Panc1 (cell line): ENCODE measurements at regions not wholly inside any gene's neighbourhood (a gene's known extent, or its start where the extent isn't known, plus 50 kb on each side); places are given as distances from the start of the nearest gene placed in this dataset.

Experiments
- ATAC-seq: fragments of 200-7000 bp; cut with Tn5 transposase; 2 replicates; pipeline ENCODE4 v1.9.1; 2020; ENCODE audit warnings: mild to moderate bottlenecking, moderate library complexity
- BruUV-seq: library from RNA; stranded (reverse); fragments of 400-500 nt; replicated peaks from 2 replicates; lab custom pipeline; 2021; lab: Mats Ljungman, UMichigan
- CTCF ChIA-PET: fragments of 300-600 bp; sonication (Branson Sonifier 250); formaldehyde crosslinking; loops from one replicate; lab custom pipeline; 2022; ENCODE audit warnings: antibody characterized with exemption; lab: Charles Lee
- POLR2A ChIA-PET: fragments of 300-600 bp; sonication (Branson Sonifier 250); formaldehyde crosslinking; loops from one replicate; lab custom pipeline; 2022; ENCODE audit warnings: antibody characterized with exemption; lab: Charles Lee
- DNase-seq: peaks from one replicate; pipeline ENCODE4 v3.0.0-alpha.2; 2010; ENCODE audit warnings: low read depth, low spot score
- H3K27ac ChIP-seq: 2 replicates; pipeline ENCODE4 v1.5.1; 2011; ENCODE audit warnings: mild to moderate bottlenecking, low read length, inconsistent platforms
- H3K27me3 ChIP-seq: fragments of 200-500 bp; sonication (Bioruptor generic); 2 replicates; pipeline ENCODE4 v1.6.0; 2014; ENCODE audit warnings: low read length, inconsistent platforms; ENCODE audit not compliant: control insufficient read depth, insufficient read depth
- H3K36me3 ChIP-seq: fragments of 200-500 bp; sonication (Bioruptor generic); 2 replicates; pipeline ENCODE4 v1.5.1; 2014; ENCODE audit warnings: inconsistent platforms, mild to moderate bottlenecking, low read length, moderate library complexity; ENCODE audit not compliant: control insufficient read depth, insufficient read depth
- H3K4me1 ChIP-seq: 2 replicates; pipeline ENCODE4 v1.5.1; 2011; ENCODE audit warnings: inconsistent platforms, mild to moderate bottlenecking, low read length, moderate library complexity; ENCODE audit not compliant: control insufficient read depth, insufficient read depth
- H3K4me3 ChIP-seq, 2 experiments: 2 replicates each; pipeline ENCODE4 v1.5.1; 2011 to 2012; ENCODE audit warnings: low read depth in 2 of 2, low read length in 2 of 2, mild to moderate bottlenecking in 2 of 2, inconsistent platforms in 1 of 2, moderate library complexity in 1 of 2
- H3K9me3 ChIP-seq: fragments of 200-500 bp; sonication (Bioruptor generic); 2 replicates; pipeline ENCODE4 v1.5.1; 2014; ENCODE audit warnings: low read depth, mild to moderate bottlenecking, inconsistent platforms, low read length, moderate library complexity; ENCODE audit not compliant: control insufficient read depth, insufficient read depth
- POLR2AphosphoS5 ChIP-seq: IDR thresholded peaks from 2 replicates; pipeline ENCODE4 v1.6.1; 2012; ENCODE audit warnings: mild to moderate bottlenecking, low read depth, low read length, moderate library complexity
- SIN3A ChIP-seq: IDR thresholded peaks from 2 replicates; pipeline ENCODE4 v1.6.1; 2012; ENCODE audit warnings: low read depth, mild to moderate bottlenecking, low read length, moderate library complexity, borderline replicate concordance; ENCODE audit not compliant: insufficient read depth
- TCF7L2 ChIP-seq: IDR thresholded peaks from 2 replicates; pipeline ENCODE4 v1.6.1; 2011; ENCODE audit warnings: mild to moderate bottlenecking, low read depth, low read length, inconsistent platforms
- in situ Hi-C: cut with HindIII; loops from 2 replicates; pipeline ENCODE4 v1.10.0; 2016; ENCODE audit warnings: low sequenced_read_pairs, low pct_unique_long_range_greater_than_20kb
- intact Hi-C: fragments of 100-400 bp; cut with micrococcal nuclease; formaldehyde crosslinking; loops from one replicate; pipeline ENCODE4 v1.10.0; 2022; ENCODE audit not compliant: unreplicated experiment
- TF ChIP-seq, protein P1 (sequence below), 2 experiments: IDR thresholded peaks; 2 replicates each; pipeline ENCODE4 v1.6.1; 2011 to 2012; ENCODE audit warnings: low read depth in 2 of 2, control low read depth in 1 of 2, low read length in 1 of 2, mild to moderate bottlenecking in 1 of 2, moderate library complexity in 1 of 2; ENCODE audit not compliant: insufficient read depth in 1 of 2
- TF ChIP-seq, protein P2 (sequence below): fragments of 450-650 bp; IDR thresholded peaks from 2 replicates; pipeline ENCODE4 v1.5.1; 2017; ENCODE audit warnings: mild to moderate bottlenecking

DNA sequence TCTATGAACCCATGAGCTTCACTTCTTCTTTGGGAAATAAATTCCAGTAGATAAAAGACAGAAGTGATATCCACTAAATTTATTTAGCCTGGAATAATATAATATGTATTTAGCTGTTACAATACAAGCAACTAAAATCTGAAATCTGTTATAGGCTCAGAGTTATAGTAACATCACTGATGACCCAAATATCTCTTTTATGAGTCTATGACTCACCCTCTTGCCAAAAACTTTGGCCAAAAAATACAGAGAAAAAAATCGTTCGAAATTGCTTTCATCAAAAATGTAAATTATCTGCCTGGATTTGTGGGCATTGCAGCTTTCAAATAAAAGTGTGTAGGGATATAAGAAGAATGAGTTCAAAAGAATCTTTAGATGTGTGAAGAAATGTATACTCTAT, 89.4 kb upstream of the DKK2 start:
- POLR2A ChIA-PET, result no interaction called here
- intact Hi-C loops, result no loop called here
- Histone ChIP-seq H3K27ac (no peak overlapping the region), H3K36me3 (no peaks in the 10 kb centered on the region), H3K4me1 (no peaks in the 10 kb centered on the region), H3K4me3 (no peak overlapping the region), H3K27me3 (no peaks in the 10 kb centered on the region), H3K9me3 (no peaks in the 10 kb centered on the region)
- in situ Hi-C loops, result no loop called here
- no TSS peak for BruUV-seq
- TF ChIP-seq TCF7L2, result no peak
- TF ChIP-seq SIN3A, result no peak
- TF ChIP-seq, protein P1, sequence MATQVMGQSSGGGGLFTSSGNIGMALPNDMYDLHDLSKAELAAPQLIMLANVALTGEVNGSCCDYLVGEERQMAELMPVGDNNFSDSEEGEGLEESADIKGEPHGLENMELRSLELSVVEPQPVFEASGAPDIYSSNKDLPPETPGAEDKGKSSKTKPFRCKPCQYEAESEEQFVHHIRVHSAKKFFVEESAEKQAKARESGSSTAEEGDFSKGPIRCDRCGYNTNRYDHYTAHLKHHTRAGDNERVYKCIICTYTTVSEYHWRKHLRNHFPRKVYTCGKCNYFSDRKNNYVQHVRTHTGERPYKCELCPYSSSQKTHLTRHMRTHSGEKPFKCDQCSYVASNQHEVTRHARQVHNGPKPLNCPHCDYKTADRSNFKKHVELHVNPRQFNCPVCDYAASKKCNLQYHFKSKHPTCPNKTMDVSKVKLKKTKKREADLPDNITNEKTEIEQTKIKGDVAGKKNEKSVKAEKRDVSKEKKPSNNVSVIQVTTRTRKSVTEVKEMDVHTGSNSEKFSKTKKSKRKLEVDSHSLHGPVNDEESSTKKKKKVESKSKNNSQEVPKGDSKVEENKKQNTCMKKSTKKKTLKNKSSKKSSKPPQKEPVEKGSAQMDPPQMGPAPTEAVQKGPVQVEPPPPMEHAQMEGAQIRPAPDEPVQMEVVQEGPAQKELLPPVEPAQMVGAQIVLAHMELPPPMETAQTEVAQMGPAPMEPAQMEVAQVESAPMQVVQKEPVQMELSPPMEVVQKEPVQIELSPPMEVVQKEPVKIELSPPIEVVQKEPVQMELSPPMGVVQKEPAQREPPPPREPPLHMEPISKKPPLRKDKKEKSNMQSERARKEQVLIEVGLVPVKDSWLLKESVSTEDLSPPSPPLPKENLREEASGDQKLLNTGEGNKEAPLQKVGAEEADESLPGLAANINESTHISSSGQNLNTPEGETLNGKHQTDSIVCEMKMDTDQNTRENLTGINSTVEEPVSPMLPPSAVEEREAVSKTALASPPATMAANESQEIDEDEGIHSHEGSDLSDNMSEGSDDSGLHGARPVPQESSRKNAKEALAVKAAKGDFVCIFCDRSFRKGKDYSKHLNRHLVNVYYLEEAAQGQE (IDR thresholded peaks at IDR 0.05; ENCODE audit: insufficient read depth in 1 of 2, low read depth in 2 of 2, low read length in 1 of 2), result no peak
- TF ChIP-seq POLR2AphosphoS5, result no peak
- TF ChIP-seq, protein P2, sequence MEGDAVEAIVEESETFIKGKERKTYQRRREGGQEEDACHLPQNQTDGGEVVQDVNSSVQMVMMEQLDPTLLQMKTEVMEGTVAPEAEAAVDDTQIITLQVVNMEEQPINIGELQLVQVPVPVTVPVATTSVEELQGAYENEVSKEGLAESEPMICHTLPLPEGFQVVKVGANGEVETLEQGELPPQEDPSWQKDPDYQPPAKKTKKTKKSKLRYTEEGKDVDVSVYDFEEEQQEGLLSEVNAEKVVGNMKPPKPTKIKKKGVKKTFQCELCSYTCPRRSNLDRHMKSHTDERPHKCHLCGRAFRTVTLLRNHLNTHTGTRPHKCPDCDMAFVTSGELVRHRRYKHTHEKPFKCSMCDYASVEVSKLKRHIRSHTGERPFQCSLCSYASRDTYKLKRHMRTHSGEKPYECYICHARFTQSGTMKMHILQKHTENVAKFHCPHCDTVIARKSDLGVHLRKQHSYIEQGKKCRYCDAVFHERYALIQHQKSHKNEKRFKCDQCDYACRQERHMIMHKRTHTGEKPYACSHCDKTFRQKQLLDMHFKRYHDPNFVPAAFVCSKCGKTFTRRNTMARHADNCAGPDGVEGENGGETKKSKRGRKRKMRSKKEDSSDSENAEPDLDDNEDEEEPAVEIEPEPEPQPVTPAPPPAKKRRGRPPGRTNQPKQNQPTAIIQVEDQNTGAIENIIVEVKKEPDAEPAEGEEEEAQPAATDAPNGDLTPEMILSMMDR, result no peak
- no peak for DNase-seq
- CTCF ChIA-PET, result no interaction called here
- ATAC-seq, result no peak

DNA sequence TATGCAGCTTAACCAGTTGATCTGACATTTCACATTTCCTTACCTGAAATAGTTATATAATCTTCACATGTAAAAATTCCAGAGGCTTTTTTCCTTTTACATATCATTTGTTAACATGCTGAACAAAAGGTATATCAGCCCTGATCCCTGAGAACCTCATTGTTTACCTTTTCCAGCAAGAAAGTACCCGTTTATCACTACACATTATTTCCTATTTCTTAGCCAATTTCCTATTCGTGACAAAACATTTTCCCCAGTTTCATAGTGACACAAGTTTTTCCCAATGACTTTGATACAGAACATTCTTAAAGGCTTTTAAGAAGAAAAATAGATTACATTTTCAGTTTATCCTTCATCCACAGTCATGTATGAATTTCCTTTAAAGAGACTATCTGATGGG, 86.6 kb upstream of the DKK2 start:
- no peak for DNase-seq
- intact Hi-C loops, result no loop called here
- in situ Hi-C loops, result no loop called here
- Histone ChIP-seq H3K4me3 (no peak overlapping the region), H3K4me1 (no peaks in the 10 kb centered on the region), H3K27me3 (no peaks in the 10 kb centered on the region), H3K9me3 (no peaks in the 10 kb centered on the region), H3K36me3 (no peaks in the 10 kb centered on the region), H3K27ac (no peak overlapping the region)
- no peak for ATAC-seq
- TF ChIP-seq, protein P2, result no peak
- no peak for TF ChIP-seq SIN3A
- no peak for TF ChIP-seq POLR2AphosphoS5
- TF ChIP-seq, protein P1 (IDR thresholded peaks at IDR 0.05; ENCODE audit: insufficient read depth in 1 of 2, low read depth in 2 of 2, low read length in 1 of 2), result no peak
- TF ChIP-seq TCF7L2, result no peak
- POLR2A ChIA-PET, result no interaction called here
- no TSS peak for BruUV-seq
- CTCF ChIA-PET, result no interaction called here
